GM19372 (cell line): ENCODE measurements at regions not wholly inside any gene's neighbourhood (a gene's known extent, or its start where the extent isn't known, plus 50 kb on each side); places are given as distances from the start of the nearest gene placed in this dataset.

Experiments
- ATAC-seq: cut with Tn5 transposase; IDR thresholded peaks from one replicate; pipeline ENCODE4 v1.9.1; 2021; ENCODE audit warnings: mild to moderate bottlenecking, low read depth, moderate library complexity; ENCODE audit not compliant: unreplicated experiment

DNA sequence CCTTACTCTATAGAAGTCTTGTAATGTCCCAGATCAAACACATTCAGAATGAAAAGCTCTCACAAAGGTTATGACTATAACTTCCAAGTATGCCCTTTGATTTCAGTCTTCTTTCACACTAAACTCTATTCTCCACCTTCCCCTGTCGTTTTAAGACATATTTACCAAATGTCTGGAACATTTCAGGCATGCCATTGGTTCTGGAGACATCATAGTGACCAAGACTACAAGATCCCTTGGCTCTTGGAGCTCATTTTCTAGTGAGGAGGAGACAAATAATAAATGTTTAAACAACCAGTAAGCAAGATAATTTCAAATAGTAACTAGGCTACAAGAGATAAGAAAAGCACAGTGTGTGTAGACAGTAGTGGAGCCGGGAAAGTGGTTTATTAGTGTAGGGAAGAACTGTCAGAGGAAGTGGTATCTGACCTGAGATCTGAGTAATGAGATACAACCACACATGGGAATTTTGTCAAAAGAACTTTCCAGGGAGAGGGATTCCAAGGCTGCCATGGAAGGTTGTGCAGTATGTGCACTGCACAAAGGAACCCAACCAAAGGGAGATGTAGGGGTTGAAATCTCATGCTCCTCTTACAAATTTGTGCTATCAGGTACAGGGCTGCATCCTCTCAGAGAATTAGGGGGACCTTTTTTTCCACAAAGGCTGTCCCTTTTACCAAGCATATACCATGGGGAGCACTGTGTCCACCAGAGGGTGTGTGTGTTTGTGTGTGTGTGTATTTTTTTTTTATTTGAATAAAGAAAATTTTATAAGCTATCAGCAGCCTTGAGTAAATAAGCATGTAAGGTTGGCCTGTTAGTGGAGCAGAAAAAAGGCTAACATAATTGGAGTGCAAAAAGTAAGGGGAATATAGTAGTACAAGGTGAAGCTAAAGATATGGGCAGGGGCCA is 1279.1 kb upstream of the WWC1 start:
- no peak for ATAC-seq

DNA sequence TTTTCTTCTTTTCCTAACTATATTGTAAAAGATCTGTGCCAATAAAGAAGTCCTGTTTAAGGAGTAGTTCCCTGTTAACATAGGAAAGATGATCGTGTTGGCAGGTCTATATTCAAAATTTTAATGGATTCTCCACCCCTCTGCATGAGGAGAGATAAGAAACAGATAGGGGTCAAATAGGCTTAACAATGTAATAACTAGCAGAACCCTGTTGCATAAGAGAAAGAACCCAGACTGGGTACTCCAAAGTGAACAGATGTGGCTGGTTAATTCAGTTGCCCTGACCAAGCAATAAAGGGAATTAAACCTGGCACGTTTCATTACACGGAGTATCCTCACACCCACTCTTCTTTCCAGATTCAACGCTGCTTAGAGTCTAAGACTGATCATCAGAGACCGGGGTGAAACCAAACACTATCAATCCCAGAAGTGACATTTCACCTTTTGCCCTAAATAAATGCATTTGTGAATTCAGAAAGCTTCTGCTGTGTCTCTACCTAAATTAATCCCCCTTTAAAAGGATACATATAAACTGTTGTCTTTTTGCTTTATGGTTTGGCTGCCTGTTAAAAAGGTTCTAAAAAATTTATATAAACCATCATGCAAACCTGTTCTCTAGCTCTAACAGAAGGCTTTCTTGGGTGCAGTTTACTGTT is 1276.9 kb upstream of the WWC1 start:
- ATAC-seq = no peak

DNA sequence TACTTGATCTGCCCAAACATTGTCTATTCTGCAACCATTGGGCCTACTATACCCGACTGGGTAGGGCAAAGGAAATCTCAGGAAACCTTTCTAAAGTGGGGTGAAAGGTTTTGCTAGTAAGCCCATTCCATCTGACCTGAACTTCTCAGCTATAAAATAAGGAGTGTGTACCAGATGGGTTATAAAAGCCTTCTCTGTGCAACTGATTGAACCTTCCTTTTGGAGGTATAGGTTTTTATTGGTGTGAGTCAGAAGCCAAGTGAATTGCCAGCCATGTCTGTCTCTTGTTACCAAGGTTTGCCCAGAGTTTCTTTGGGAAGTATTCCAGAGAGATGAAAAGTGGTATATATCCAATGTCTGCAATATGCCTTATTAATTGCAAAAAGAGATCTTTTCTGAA is 1271.0 kb upstream of the WWC1 start:
- ATAC-seq = no peak

DNA sequence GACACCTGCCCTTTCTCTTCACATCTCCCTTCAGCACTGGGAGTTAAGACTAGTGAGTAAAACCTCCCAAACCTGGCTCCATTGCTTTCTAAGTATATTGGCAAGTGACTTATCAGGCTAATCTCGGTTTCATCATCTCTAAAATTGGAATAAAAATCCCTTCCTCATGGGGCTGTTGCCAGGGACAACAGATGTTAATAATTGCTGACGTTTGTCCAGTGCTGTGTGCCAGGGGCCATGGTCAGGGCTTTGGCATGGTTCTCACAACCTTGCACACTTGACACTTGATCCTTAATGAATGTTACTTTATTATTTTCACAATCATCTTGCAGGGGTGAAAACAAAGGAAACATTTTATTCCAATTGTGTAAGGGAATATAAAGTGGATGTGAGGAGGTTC is 1262.0 kb upstream of the WWC1 start:
- no peak for ATAC-seq

DNA sequence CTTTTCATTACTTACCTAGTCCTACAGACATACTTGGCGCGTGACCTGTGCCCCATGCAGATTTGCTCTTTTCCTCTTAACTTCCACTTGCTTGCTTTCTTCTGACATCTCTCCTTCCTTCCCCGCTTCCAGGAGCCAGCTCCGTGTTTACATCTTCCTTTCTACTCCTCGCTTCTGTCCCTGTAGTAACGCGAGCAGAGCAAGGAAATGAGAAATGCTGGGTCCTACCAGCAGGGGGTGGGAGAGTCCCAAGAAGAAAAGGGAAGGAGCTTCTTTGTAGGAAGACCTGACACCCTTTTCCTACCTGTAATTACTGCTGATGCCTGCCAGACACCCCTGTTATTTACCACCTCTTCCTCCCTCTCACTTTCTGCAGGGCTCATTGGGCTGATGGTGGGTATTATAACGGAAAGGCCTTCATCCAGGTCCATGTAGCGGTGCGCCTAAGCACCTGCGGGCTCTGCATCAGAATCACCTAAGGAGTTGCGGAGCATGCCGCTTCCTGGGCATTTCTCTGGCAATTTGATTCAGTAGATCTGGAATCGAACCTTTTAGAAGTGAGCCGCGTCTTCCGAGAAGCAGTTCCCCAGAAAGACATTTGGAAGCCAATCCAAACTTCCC is 1260.8 kb upstream of the WWC1 start:
- no peak for ATAC-seq

DNA sequence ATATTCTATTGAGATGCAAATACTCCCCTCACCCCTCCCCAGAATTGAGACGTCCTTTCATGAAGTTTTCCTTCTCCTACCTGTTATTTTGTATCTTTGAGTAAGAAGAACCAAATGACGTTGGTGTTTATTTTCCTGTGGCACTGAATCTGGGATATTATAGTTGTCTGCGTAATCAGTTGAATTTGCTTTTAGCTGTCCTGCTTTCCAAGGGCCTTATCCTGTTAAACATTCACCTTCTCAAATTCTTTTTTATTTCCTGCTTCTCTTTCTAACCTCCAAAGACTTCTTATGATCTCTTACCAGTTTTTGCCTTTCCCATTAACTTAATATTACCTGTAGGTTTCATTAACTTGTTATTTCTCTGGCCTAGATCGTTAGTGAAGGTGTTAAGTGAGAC is 1254.9 kb upstream of the WWC1 start:
- no peak for ATAC-seq

DNA sequence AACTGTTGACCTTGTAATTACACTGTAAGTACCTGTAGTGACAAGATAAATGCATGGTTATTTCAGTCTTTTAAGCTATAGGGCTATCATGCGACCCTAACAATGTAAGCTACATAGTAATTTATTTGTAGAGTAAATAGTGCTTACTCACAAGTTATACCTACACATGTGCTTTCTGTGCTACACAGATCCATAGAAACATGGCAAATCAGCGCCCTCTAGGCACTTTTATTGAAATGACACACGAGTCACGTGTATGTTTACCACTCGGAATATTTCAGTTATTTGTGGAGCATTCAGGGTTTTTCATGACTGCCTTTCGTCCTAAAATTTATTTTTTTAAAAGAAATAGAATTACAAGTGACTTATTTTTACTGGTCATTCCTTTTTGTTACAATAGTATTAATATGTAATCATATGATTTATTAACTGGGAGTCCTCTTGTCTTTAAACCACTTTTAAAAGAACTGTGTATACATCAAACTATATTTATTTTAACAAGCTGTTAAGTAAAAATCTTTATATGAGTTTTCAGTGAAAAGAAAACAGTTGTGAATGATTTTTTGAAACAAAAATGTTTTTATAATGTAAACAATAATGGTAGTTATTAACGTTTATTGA is 1242.3 kb upstream of the WWC1 start:
- no peak for ATAC-seq

DNA sequence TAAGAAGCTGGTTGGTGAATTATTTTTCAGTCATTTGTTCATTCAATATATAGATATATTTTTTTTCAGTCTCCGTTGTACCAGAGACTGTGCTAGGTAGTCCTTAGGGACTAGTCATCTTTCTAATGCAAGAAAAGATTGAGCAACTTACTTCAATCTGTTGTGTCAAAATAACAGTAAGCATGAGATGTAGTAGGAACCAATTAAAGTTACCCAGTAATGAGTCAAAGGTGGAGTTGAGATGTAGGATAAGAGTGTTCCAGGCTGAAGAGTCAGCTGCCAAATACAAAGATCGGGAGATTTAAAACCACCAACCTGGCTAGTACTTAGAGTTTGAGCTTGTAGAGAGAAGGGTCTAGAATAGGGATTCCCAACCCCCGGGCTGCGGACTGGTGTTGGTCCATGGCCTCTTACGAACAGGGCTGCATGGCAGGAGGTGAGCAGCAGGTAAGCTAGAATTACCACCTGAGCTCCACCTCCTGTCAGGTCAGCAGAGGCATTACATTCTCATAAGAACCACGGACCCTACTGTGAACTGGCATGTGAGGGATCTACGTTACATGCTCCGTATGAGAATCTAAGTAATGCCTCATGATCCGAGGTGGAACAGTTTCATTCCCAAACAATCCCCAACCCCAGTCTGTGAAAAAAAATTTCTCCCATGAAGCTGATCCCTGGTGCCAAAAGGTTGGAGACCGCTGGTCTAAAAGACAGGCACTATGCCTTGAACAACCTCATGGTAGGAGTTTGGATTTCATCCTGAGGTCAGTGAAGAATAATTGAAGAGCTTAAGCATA is 1241.5 kb upstream of the WWC1 start:
- no peak for ATAC-seq

DNA sequence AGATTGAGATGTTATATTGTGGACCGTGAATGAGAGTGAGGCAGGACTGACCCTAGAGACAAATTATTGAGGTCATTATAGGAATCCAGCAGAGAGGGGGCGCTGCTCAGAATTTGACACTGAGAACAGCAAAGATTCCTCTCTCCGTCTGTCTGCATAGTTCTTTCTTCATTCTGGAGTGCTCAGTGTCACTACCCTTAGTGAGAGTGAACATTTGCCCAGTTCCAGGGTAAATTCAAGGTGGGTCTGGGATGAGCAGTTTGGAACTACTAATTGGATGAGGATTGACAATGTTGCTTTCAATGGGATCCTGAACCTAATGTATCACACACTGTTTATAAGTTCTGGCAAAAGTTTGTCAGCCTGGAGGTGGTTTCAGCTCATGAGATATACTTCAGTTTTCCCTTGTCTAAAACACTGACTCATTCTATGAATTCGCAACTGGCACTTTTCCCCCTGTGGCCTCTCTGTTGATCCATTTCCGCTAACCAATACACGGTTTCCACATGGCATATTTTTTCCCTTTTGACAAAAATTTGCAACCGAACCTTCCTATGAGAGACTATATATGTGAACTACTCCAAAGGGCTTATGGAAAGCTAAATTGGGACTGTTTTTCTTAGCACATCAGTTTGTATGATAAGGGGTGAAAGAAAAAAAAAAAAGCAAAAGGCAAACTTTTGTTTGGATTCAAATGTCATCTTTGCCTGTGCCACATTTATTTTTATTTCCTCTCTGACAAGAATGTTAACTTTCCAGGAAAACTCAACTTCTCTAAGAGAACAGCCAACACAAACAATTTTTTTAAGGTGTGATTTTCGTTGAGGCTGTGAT is 1240.7 kb upstream of the WWC1 start:
- ATAC-seq = no peak

DNA sequence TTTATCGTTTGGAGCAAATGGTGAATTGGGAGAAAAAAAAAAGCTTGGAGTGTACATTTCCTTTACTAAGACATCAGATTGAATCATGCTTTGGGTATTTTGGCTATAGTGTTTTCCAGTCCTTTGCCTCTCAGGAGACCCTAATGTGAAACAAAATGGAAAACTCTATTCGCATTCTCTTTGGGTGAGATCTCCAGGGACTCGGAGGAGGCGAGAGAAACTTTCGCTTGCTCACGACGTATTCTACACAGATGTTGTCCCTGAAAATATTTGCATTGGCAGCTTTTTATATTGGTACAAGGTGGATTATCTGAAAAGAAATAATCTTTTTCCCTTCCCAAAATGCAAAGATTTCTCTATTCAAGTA is 1240.1 kb upstream of the WWC1 start:
- no peak for ATAC-seq

DNA sequence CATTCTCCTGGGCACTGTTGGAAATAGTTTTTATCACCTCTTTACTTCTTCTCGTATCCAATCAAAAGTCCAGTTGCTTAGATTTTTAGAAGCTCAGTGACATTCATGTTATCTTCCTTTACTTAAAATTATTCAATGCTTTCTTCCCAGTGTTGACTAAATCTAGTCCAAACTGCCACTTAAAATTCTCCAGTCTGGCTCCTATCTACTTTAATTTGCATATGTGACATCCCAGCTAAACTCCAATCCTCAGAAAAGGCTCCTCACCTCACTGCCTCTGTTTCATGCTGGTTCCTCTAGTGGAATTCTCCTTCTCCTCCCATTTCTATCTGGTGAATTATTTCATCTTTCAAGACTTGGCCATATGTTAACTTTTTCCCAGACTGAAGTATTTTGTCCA is 1238.7 kb upstream of the WWC1 start:
- ATAC-seq = no peak

DNA sequence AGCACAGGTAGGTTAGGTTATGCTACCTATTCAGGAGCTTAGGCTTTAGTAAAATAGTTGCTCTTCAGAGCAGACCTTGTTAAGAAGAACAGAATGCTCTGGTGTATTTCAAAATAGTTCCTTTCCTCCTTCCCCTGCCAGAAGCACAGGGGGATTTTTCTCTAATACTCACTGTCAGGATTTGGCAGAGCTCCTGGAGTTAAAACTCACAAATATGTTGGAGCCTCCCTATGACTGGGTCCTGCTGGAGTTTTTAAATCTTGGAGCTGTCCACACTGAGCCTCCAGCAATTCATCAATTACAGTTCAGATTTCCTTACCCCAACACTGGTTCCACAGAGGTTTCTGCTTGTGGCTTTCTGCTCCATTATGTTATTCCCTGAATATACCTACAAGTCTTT is 1233.8 kb upstream of the WWC1 start:
- no peak for ATAC-seq

DNA sequence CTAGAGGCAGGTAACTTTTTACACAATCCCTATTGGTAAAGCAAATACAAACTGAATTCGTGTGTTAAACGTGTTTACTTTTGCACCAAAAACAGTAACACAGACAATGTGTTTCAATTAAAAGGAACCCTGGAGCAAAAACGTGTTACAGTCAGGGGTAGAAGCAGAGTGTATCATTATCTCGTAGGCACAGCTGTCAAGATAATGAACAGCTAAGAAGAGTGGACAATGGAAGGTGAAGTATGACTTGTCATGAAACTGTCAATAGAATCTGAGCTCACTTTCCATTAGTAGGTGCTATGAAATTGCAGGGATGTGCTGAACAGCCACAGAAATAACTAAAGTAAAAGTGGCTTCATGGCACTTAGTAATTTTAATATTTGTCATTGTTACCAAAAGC is 1229.8 kb upstream of the WWC1 start:
- no peak for ATAC-seq

DNA sequence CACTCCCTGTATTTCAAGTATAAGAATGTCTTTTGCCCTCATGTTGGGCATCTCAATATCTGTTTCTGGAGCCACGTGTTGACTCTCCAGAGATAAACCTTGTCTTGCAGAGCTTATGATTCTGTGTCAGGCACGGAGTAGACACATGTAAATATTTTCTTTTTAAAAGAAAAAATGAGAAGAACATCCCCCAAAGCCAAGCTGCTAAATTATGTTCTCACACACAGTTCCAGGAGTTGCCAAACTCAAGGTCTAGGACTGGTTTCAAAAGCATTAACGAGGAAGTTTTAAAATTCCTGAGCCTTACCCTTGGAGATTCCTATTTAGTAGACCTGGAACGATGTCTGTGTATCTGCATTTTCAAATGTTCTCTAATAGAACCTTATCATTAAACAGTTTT is 1228.3 kb upstream of the WWC1 start:
- no peak for ATAC-seq

DNA sequence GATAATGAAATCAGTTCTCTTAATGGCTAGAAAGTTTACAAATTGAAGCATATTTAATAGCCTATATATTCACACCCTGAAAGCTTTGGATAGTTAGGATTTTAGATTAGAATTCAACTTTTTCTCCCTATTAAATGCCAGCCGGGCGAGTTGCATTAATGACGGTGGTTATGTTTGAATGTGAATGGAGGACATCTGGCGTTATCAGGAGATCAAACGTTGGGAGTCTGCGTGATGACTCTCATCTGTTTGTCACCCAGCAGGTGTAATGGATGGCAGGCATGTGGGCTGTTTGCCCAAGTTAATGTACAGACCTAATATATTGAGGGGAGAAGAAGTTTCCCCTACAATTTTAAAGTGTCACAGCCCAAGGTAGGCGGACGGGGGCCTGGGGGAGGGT is 1227.7 kb upstream of the WWC1 start:
- ATAC-seq = no peak

DNA sequence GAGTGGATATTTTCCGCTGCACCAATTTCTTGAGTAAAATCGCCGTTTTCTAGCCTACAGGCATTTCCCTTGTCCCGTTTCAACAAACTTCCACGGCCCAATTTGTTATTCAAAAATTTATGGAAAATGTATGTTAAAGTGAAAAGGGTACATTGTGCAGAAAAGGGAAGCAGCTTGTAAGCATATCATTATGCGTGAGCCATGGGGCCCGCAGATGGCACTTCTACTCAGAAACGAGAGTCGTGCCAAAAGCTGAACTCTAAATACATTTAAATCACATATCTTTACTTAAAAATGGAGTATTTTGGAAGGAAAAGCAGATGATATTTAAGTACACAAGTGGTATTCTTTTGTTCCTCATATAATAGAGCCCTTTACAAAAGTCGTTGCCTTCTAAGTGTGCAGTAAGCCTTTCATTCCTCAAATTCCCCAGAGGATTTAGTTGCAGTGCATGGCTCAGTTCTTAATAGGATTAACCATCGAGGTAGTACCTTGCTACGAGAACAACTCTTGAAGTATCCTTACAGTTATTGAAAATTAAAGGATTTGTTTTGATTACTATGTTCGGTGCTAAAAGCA is 1227.2 kb upstream of the WWC1 start:
- no peak for ATAC-seq

DNA sequence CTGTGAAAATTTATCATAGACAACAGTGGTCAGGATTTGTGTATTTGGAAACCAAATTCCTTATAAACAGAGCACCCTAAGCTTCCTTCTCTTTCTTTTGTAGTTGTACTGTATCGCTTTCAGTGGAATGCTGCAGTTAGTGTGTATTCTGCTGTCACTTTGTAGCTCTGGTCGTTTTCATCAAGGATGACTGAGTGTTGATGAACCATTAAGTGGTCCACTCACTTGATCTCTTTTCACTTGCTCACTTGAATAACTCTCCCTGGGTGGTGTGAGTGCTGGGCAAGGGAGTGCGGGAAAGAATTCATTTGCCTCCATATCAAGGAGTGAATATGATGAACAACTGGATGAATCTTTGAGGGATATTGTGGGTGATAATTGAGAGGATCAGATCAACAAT is 1225.7 kb upstream of the WWC1 start:
- ATAC-seq = no peak

DNA sequence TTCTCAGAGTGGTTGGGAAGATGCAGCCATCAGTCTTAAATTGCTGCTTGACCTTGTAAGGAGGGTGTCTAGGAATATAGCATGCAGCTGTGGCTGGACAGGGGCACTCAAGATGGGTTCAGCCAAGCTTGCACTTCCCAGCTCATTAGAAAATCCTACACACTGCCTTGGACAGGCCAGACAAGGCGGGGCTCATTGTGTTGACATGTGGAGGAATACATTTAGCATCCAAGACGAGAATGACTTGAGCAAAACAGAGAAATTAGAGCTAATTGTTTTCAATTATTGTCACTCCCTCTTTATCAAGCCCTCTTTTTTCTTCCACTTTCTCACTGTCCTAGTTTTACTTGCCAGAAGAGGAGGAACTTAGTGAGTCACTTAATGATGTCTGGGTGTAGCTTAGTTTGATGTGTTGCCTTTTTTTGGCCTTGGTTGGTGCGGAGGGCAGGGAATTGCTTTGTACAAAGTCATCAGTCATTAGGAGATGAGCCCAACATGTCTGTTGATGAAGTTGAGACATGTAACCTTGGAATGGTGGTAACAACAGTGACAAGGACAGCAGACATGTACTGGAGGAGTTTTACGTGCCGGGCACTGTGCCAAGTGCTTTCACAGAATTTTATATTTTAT is 1219.3 kb upstream of the WWC1 start:
- ATAC-seq = no peak

DNA sequence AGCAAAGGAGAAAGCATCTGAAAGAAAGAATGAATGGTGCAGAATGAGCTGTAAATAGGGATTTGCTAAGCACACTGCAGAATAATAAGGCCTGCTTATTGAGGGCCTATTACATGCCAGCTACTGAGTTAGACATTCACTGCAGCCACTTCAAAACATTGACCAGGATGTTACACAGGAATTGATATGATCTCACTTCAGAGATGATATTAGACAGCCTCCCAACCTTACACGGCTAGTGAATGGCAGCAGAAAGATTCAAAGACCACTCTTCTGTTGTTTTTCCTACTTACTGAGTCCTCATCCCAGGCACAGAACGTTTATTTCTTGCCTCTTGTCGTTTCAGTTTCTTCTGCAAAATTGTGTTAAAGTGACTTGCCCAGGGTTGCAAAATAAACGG is 1209.9 kb upstream of the WWC1 start:
- no peak for ATAC-seq
